ENCODE measurements at regions not wholly inside any gene's neighbourhood (a gene's known extent, or its start where the extent isn't known, plus 50 kb on each side); places are given as distances from the start of the nearest gene placed in this dataset.

GRCh38 chr2:65498396-65498795 lies 66.0 kb upstream of the SPRED2 start:
- peaks cover 46% of the 10 kb centered on the region for H3K27me3 ChIP-seq (ENCODE audit: insufficient read depth, low read depth, severe bottlenecking)
- no peak for DNase-seq
- no peak for TF ChIP-seq CTCF (IDR thresholded peaks at IDR 0.05; ENCODE audit: low read depth, low read length)
- H3K4me3 ChIP-seq (ENCODE audit: low read depth, low read length): no peak overlapping the region
- H3K36me3 ChIP-seq: no peaks in the 10 kb centered on the region
- no peak overlapping the region for H3K27ac ChIP-seq
- peaks cover 2% of the 10 kb centered on the region for H3K9me3 ChIP-seq (ENCODE audit: severe bottlenecking)

GRCh38 chr2:65495251-65495877 lies 63.0 kb upstream of the SPRED2 start:
- H3K27ac ChIP-seq: no peak overlapping the region
- H3K36me3 ChIP-seq: no peaks in the 10 kb centered on the region
- peaks cover 54% of the 10 kb centered on the region for H3K27me3 ChIP-seq (ENCODE audit: insufficient read depth, low read depth, severe bottlenecking)
- no peak overlapping the region for H3K4me3 ChIP-seq (ENCODE audit: low read depth, low read length)
- TF ChIP-seq CTCF (IDR thresholded peaks at IDR 0.05; ENCODE audit: low read depth, low read length): no peak
- H3K9me3 ChIP-seq (ENCODE audit: severe bottlenecking): peaks cover 3% of the 10 kb centered on the region
- no peak for DNase-seq

- H3K9me3 ChIP-seq (ENCODE audit: severe bottlenecking): peaks cover 3% of the 10 kb centered on the region
- H3K27me3 ChIP-seq (ENCODE audit: insufficient read depth, low read depth, severe bottlenecking): peaks cover 56% of the 10 kb centered on the region
- H3K27ac ChIP-seq: no peak overlapping the region
- H3K4me3 ChIP-seq (ENCODE audit: low read depth, low read length): no peak overlapping the region
- DNase-seq: no peak
- H3K36me3 ChIP-seq: no peaks in the 10 kb centered on the region
- no peak for TF ChIP-seq CTCF (IDR thresholded peaks at IDR 0.05; ENCODE audit: low read depth, low read length)
Observed at GRCh38 chr2:65494078-65494477, 61.7 kb upstream of the SPRED2 start.

- no peak overlapping the region for H3K4me3 ChIP-seq (ENCODE audit: low read depth, low read length)
- no peaks in the 10 kb centered on the region for H3K36me3 ChIP-seq
- DNase-seq: no peak
- H3K27ac ChIP-seq: no peak overlapping the region
- H3K27me3 ChIP-seq (ENCODE audit: insufficient read depth, low read depth, severe bottlenecking): peaks cover 61% of the 10 kb centered on the region
- peaks cover 20% of the 10 kb centered on the region for H3K9me3 ChIP-seq (ENCODE audit: severe bottlenecking)
- TF ChIP-seq CTCF (IDR thresholded peaks at IDR 0.05; ENCODE audit: low read depth, low read length): no peak
Observed at GRCh38 chr2:65491381-65491905, 59.0 kb upstream of the SPRED2 start.

GRCh38 chr2:65490222-65490621 lies 57.8 kb upstream of the SPRED2 start:
- DNase-seq: no peak
- Histone ChIP-seq H3K36me3 (no peaks in the 10 kb centered on the region), H3K27ac (no peak overlapping the region), H3K27me3 (ENCODE audit: insufficient read depth, low read depth, severe bottlenecking) (peaks cover 60% of the 10 kb centered on the region), H3K4me3 (ENCODE audit: low read depth, low read length) (no peak overlapping the region), H3K9me3 (ENCODE audit: severe bottlenecking) (peaks cover 20% of the 10 kb centered on the region)
- no peak for TF ChIP-seq CTCF (IDR thresholded peaks at IDR 0.05; ENCODE audit: low read depth, low read length)

- no peaks in the 10 kb centered on the region for H3K36me3 ChIP-seq
- no peak overlapping the region for H3K4me3 ChIP-seq (ENCODE audit: low read depth, low read length)
- no peak for TF ChIP-seq CTCF (IDR thresholded peaks at IDR 0.05; ENCODE audit: low read depth, low read length)
- peaks cover 65% of the 10 kb centered on the region for H3K27me3 ChIP-seq (ENCODE audit: insufficient read depth, low read depth, severe bottlenecking)
- no peak for DNase-seq
- peaks cover 24% of the 10 kb centered on the region for H3K9me3 ChIP-seq (ENCODE audit: severe bottlenecking)
- H3K27ac ChIP-seq: no peak overlapping the region
Observed at GRCh38 chr2:65489269-65489668, 56.9 kb upstream of the SPRED2 start.

Data from WERI-Rb-1 (cell line).